Vagina (tissue), 2 donors: ENCODE measurements at regions not wholly inside any gene's neighbourhood (a gene's known extent, or its start where the extent isn't known, plus 50 kb on each side); places are given as distances from the start of the nearest gene placed in this dataset.

Experiments used
- CTCF ChIP-seq, 3 experiments: fragments of 450-650 bp in 2 of 3; fragments of 200-600 bp in 1 of 3; sonication (generic) in 1 of 3; IDR thresholded peaks; one replicate each; pipeline ENCODE4 v1.5.1; 2017 to 2019; ENCODE audit warnings: antibody characterized with exemption in 3 of 3, mild to moderate bottlenecking in 2 of 3, moderate library complexity in 2 of 3
- POLR2A ChIP-seq, 2 donors: fragments of 450-650 bp; IDR thresholded peaks; one replicate each; pipeline ENCODE4 v1.6.1; 2017; ENCODE audit warnings: antibody characterized with exemption in 2 of 2, mild to moderate bottlenecking in 2 of 2, moderate library complexity in 2 of 2
- POLR2AphosphoS5 ChIP-seq, 2 donors: sonication (generic); formaldehyde crosslinking; IDR thresholded peaks; one replicate each; pipeline ENCODE4 v1.9.0; 2017; ENCODE audit warnings: antibody characterized with exemption in 2 of 2, mild to moderate bottlenecking in 2 of 2, low read depth in 1 of 2; ENCODE audit not compliant: insufficient read depth in 1 of 2

GRCh38 chr16:79811541-79811940 lies 211.0 kb upstream of the MAF start:
- TF ChIP-seq CTCF (IDR thresholded peaks at IDR 0.05) (no peak), POLR2A (IDR thresholded peaks at IDR 0.05) (no peak), POLR2AphosphoS5 (IDR thresholded peaks at IDR 0.05; ENCODE audit: insufficient read depth in 1 of 2, low read depth in 1 of 2) (no peak)
